GM21447 (cell line): ENCODE measurements at regions not wholly inside any gene's neighbourhood (a gene's known extent, or its start where the extent isn't known, plus 50 kb on each side); places are given as distances from the start of the nearest gene placed in this dataset.

Experiments
- ATAC-seq: cut with Tn5 transposase; IDR thresholded peaks from one replicate; pipeline ENCODE4 v1.9.1; 2021; ENCODE audit not compliant: unreplicated experiment

DNA sequence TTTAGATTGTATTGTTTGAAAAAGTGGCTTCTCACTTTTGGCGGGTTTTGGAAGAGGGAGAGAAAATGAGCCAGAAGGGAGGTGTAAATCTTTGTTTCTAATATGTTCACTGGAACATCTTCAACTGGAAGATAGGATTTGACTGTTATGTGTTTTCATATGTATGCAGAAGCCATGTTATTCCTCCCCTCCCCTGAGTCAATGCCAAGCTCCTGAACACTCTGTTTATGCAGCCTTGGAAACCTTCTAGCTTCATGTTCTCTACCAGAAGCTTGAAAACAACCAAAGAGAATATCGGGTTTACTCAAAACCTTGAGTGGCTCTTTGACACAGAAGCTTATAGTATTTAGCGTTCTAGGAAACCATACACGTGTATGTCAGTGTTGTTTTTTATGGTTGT, 279.1 kb downstream of the PRL start:
- no peak for ATAC-seq

DNA sequence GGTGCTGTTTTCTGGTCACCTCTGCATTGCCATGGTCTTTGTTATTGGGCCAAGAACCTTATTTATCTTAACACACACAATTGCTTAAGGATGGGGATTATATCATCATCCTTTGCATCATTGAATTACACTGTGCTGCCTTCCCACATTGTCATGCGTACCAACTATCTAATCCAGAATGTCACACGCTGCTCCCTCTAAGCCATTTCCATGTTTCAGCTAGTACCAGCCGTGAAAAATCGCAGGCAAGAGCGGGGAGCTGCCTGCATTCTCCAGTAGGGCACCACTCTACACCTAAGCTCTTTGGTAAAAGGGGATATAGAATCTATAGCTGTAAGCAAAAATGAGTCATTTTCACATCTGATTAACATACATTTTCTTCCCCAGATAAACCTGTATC, 277.0 kb downstream of the PRL start:
- ATAC-seq = no peak

DNA sequence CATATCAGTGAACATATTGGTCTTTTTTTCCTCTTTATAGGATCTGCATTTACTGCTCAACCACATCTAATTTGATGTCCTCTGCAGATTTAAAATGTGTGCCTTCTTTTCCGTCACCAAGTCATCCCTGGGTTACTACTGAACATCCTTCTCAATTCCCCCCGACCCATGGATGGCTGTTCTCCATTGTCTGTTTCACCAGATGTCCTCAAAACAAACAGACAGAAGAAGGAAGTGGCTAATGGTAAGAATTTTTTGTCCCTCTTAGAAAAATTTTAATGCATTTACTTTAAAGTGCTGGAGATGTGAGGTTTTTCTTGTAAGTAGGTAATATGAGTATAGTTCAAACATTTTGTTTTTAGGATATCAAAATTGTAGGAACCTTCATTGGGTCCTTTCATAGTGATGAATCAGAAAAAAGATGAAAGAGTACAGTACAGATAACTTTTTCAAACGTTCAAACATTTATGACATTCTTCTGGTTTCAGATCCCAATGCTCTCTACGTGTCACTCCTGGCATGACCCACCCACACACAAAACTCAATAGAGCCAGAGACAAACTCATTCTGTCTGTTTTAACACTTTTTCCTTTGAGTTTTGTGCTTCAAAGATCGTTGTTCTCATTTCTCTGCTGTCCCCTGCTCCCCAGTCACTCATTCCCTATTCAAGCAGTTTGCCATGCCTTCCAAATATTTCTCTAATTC, 276.4 kb downstream of the PRL start:
- no peak for ATAC-seq

DNA sequence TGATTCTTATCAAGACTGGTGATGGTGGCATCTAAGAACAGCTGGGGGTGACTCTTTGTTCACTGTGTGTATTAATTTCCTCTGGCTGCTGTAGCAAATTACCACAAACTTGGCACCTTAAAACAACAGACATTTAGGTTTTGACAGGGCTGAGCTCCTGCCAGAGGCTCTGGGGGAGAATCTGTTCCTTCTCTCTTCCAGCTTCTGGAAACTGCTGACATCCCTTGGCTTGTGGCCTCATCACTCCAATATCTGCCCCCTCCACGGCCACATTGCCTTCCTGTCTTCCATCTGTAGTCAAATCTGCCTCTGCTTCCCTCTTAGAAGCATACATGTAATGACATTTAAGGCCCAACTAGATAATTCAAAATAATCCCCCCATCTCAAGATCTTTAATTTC, 274.9 kb downstream of the PRL start:
- no peak for ATAC-seq

DNA sequence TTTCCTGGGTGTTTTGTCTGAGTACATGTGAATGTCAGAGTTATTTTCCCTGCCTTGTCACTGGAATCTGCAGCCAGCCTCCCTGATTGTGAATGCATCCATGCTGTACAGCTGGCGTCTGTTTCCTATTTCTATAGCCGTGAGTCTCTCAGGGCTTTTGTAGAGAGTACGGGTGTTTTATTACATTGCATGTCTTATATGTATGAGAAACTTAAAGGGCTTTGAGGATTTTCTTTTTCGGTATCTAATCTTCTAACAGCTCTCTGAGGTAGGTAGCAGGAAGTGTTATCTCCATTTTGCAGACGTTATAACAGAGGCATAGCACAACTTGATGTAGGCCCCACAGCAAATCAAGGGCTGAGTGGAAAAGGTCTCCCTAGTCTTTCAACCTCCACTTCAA, 272.9 kb downstream of the PRL start:
- ATAC-seq = no peak

DNA sequence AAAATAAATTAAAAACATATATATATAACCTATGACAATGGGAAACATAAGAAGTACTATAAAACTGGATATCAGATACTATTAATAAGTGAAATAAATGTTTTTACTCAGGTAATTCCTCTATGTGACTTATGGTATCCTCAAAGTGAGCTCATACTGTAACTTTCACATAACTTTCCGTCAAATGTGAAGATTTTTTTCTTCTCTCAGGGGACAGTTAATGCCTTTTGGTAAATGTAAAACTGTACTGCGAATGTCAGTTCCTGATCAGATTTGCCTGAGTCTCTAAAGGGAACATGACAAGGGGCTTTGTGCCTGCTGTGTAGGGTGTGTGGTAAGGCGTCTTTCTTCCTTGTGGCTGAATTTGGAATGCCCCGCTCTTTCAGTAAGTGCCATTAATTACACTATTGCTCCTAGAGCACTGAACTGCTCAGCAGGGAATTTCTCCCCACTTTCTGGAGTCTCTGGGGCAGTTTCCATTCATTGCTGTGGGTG, 271.8 kb downstream of the PRL start:
- peak; percentile 33 for ATAC-seq

DNA sequence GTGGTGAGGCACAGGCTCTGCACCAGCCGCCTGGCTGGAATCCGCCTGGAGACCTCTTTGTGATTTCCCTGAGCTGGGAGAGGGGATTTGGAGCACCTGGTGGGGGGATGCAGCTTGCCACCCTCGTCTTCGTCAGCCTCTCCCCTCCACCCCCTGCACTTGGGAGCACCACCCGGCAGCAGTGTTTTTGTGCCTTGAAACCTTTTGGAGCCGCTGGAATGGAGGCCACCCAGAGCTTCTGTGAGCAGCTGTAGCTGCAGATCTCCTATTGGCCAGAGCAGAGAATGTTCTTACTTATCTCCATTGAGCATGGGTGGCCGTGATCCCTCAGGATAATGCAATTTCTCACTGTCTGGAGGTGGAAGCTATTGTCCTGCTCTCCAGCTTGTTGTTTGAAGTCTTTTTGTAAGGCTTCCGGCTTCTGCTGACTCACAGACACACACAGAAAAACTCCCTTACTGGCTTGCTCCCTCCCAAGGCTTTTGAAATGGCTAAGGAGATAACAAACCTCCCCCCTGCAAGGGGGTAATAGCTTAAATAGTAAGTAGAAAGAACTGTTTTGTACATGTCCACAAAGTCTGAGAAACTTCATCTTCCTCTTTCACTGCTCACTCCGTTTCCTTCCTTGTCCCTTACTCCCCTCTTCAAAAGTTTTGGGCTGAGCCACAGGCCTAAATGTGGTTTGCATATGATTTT, 271.2 kb downstream of the PRL start:
- ATAC-seq = peak; percentile 55

DNA sequence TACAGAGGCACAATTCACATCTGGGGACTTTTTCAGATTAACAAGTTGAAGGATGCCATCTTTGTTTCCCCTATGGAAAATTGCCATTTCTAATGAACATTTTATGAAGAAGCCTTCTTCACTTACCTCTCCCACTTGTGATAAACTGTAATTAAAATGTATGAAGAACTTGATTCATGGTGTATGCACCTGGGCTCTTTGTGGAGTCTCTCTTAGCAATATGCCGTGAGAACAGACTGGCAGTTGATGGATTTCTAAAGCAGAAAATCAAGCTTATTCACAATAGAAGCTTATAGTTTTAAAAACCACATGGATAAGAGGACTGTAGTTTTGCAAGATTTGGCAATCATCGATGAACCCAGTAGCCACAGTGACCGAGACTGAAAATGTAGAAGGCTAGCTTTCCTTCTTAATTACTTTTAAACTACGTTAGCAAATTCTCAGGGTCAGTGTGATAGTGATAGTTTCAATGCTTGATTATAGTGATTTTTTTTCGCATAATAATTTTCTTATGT, 270.6 kb downstream of the PRL start:
- ATAC-seq = no peak

DNA sequence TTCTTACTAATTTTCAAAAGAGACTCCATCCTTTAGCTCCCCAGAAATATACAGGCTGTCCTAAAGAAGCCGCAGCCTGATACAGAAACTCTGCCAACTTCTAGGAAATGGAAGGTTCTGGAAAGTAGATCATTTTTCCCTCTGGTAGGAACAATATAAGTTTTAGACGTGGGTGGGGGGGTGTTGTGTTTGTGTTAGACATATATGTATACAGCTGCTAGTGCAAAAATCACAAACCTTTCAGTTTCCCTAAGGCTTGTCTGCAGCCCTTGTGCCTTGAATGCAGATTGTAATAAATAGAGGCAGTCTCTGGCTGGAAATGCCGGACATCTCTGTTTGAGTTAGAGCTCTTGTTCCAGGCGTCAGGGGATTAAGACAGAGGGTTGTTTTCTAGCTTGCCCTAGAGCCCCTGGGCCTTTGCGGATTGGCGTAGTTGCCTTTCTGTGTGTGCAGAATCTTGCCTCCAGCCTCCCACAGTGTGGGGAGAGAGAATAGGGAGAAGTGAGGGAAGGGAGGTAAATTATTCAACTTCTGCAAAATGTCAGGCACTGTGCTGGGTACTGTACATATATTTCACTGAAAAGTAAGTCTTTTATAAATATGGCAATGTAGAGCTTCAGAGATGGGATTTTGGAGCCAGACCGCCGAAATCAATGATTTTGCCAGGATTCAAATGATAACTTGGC, 269.7 kb downstream of the PRL start:
- no peak for ATAC-seq

DNA sequence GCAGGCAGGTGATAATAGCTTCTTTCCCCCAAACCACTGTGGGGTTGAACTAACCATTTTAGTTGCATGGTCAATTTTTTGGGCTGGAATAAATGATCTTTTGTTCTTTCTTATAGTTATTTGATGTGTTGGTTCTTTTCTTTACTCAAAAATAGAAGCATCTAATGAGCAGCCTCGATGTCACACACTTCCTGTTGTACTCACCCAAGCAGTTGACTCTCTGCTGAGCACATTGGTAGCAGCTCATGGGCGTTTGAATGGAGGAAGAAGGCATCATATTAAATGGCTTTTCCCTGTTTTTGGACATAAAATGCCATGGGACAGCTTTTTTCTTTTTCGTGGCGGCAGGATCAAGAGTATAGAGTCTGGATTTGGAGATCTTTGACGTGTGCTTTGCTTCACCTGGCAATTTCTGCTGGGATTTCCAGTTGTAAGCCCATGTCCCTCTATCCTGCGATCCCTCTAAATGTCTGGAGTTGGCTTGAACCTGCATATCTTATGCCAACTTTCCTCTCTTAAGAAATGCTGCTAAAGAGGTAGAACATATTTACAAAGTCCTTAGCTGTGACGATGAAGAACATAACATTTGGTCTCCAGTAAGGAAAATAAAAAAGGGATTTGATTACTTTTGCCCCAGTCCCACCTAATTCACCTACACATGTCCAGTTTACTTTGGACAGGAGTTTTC, 268.3 kb downstream of the PRL start:
- no peak for ATAC-seq

DNA sequence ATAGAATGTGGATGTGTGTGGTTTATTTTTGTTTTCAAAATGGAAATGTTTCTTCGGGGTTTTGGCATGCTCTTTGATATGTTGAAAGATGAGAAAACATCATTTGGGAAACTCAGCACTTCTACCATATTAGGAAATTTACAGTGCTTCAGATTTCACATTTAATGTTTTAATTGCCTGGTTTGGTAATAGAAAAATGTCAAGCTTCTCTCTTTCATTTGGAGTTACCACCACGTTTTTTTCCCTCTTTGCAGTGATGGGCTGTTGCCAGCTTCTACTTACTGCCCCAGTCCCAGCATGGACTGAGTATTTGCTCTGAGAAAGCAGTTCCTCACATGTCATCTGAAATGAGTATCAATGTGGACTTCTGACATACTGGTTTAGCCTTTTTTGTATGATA, 267.7 kb downstream of the PRL start:
- ATAC-seq = no peak

DNA sequence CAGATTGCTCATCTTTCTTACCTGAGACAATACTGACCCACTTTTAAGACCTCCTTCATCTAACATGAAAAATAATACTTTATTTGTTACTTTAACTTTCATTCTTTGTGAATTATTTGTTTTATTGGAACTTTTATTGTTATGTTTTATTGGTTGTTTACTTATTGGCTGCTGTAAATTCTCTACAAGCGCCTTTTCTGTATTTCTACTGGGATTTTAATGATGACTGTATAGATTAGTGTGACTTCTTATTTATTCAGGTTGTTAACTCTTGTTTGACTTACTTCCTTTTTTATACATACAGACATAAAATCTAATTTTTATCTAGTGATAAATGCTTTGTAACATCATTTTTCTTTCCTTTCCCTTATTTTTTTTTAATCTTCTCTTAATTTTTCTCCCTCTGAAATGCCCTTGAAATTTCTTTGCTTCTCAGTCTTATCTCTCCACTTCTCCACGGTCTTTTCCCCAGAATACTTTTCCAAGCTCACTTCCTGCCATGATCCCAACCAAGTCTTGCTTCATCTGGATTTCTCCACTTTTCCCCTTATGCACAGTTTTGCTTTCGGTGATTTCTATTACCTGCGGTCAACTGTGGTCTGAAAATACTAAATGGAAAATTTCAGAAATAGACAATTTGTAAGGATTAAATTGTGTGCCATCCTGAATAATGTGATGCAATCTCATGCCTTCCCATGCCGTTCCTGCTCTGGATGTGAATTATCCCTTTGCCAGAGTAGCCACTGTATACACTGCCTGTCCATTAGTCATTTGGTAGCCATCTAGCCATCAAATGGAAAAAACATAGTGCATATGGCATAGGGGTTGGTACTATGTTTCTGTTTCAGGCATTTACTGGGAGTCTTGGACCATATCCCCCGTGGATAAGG, 265.9 kb downstream of the PRL start:
- ATAC-seq = no peak

DNA sequence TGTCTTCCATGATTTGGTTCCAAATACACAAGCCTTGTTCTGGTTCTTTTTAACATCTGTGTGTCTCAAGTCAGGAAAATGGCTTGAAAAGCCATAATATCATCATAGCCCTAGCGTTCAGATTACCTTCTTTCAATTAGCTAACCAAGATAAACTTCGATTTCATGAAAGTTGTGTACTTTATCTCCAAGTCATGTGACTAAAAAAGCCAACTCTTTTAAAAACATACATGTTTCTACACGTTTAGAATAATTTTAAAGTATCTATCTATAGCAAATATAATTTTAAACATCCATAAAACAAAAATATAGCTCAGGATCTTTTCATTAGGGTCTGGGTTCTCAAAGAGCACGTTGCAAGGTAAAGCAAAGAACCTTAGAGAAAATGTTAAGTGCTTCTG, 261.1 kb downstream of the PRL start:
- no peak for ATAC-seq

DNA sequence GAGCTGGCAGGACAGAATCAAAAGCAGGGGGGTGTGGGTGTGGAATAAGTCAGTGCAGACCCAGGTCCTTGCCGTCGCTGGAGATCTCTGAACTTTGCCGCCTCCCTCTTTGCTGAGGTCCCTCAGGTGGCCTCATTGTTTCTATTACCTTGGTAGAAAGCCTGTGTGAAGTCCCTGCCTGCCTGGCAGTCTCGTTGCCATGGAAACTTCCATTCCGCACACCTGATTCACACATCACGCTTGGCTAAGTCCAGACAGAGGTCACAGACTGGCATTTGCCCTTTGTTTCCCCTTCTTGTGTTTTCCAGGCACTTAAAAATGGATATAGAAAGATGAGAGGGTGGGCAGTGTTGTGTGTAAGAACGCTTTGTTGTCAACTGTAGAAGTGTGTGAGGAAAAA, 260.6 kb downstream of the PRL start:
- ATAC-seq = peak; percentile 87

DNA sequence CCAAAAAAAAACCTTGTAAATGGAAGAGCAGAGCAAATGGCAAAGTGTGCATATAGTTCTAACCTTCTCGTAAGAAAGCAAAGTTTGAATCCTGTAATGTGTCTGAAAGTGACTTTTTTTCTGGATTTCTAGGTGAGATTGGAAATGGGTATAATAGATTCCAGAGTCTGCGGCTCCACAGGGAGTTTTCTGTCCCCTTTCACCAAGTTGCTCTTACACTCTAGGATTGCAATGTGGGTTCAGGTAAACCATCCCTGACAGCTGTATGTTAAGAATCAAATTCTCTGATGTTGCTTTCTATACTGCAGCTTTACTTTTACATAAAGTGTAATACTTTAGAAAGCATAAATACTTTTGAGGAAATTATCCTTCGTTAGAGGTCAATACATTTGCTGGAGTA, 260.1 kb downstream of the PRL start:
- no peak for ATAC-seq

DNA sequence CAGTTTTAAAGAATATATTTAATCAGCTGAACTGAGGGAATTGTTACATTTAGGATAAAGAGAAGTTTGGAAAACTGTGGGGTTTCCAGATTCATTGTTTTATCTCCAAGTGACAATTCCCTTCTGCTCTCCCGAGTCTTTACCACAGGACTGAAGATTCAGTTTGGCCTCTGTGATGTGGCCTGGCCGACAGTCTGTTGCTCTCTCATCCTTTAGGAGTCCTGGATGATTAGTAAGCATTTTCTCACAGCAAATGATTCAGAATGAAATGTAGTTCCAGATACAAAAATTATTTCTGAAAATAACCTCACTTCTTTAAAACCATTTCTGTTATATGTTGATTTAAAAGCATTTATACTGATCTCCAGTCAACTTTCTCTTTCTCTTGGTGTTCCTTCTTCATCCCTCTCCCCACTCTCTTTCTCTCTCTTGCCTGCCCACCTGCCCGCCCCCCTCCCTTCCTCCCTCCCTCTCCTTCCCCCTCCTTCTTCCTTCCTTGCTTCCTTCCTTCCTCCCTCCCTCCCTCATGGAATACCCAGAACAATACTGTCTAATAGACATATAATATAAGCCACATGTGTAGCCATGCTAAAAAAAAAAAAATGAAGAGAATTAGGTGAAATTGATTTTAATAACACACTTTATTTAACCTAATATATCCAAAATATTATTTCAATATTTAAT, 254.9 kb downstream of the PRL start:
- ATAC-seq = no peak

DNA sequence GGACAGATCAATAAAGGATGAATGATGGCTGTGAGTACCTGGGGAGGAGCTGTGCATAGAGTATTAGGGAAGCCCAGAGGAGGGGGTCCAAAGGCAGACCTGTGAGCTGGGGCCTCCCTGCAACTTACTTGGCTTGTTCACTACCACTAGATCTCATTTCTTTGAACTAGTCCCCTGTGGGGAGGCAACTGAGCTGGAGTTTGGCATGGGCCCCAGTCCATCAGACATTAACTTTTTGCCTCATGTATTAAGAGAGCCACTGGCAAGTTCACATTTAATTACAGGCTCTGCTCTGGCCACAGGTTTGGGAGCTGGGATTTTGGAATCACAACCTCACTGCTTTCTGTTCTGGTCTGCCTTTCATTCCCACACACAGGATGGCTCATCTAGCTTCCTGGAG, 254.1 kb downstream of the PRL start:
- no peak for ATAC-seq

DNA sequence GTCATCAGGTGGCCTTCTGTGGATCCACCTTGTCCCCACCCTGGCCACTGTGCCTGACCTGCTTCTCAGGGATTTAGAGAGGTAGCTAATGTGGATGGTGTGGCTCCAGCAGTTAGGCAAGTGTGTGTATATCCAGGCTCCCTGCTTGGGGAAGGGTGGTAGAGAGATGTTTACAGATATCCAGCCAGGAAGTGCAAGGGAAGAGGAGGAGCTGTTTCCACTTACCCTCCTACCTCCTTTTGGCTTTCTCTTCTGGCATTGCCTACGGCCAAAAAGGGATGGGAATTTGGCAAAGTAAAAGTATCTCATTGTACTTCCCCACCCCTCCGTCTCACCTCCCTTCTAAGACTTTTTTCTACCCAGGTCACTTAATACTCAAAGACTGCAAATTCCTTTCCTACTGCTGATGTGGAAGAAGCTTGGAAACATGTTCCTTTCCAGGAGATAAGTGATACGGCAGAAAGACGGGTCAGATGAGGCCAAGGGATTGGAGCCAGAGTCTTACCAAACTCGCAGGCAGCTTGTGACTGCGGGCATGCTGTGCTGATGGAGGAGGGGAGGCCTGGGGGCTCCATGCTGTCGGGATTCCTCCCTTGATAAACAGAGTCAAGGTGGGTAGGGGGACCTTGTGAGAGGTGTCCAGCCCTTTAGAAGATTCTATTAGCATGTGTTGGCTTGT, 253.4 kb downstream of the PRL start:
- ATAC-seq = no peak

DNA sequence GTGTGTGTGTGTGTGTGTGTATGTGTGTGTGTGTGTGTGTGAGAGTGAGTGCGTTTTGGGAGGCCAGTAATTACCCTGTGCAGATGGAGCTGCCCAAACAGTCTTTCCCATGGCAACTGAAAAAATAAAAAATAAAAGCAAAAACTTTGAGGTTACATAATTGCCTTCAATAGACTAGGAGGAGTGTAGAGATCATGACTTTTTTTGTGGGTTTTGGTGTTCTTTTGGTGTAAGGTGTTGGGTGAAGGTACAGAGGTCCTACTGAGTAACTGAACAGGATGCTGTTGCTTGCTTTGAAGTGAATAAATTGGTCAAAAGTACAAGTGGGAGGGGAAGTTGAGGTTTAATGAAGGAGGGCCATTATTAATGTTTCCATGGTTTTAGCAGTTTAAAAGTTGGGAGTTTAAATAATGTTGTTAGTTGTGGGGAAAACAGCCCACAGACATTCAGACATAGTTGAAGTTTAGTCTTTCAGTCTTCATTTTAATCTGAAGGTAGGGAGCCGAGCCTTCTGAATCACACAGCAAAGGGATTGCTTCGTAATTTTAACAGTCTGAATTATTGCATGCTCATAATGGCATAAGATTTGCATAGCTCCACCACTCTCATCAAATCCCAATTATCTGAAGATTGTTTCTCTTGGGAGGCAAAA, 251.4 kb downstream of the PRL start:
- no peak for ATAC-seq
